BLaER1 (cell line): ENCODE measurements at regions not wholly inside any gene's neighbourhood (a gene's known extent, or its start where the extent isn't known, plus 50 kb on each side); places are given as distances from the start of the nearest gene placed in this dataset.
"Not testable (repeated sequence)": the region's sequence is repeated elsewhere in the genome, so short reads cannot be mapped to it uniquely, and the experiment has no call there.

Experiments used
- H3K27ac ChIP-seq: shearing (Covaris generic); formaldehyde crosslinking; 2 replicates; pipeline ENCODE4 v1.8.1; 2022
- H3K27me3 ChIP-seq: shearing (Covaris generic); formaldehyde crosslinking; 2 replicates; pipeline ENCODE4 v1.8.1; 2022
- H3K36me3 ChIP-seq: shearing (Covaris generic); formaldehyde crosslinking; 2 replicates; pipeline ENCODE4 v1.8.1; 2022
- H3K4me1 ChIP-seq: shearing (Covaris generic); formaldehyde crosslinking; 2 replicates; pipeline ENCODE4 v1.8.1; 2022
- H3K4me2 ChIP-seq: shearing (Covaris generic); formaldehyde crosslinking; 2 replicates; pipeline ENCODE4 v1.8.1; 2022
- H3K4me3 ChIP-seq: shearing (Covaris generic); formaldehyde crosslinking; 2 replicates; pipeline ENCODE4 v1.8.1; 2022
- H3K9ac ChIP-seq: shearing (Covaris generic); formaldehyde crosslinking; 2 replicates; pipeline ENCODE4 v1.8.1; 2022
- H3K9me3 ChIP-seq: shearing (Covaris generic); formaldehyde crosslinking; 2 replicates; pipeline ENCODE4 v1.8.1; 2022
- H4K20me1 ChIP-seq: shearing (Covaris generic); formaldehyde crosslinking; 2 replicates; pipeline ENCODE4 v1.8.1; 2022

GRCh38 chr2:87507378-87508348 lies 240.2 kb upstream of the PLGLB2 start:
- H3K27me3 ChIP-seq, H3K4me3 ChIP-seq, H3K4me1 ChIP-seq, H3K36me3 ChIP-seq, H3K4me2 ChIP-seq, H4K20me1 ChIP-seq, H3K27ac ChIP-seq, H3K9me3 ChIP-seq, H3K9ac ChIP-seq: not testable (repeated sequence)

GRCh38 chr2:87511195-87511778 lies 236.6 kb upstream of the PLGLB2 start:
- not testable (repeated sequence) for H3K4me3 ChIP-seq, H3K4me1 ChIP-seq, H3K27ac ChIP-seq, H3K4me2 ChIP-seq, H3K36me3 ChIP-seq, H3K9ac ChIP-seq, H3K9me3 ChIP-seq, H4K20me1 ChIP-seq, H3K27me3 ChIP-seq

- not testable (repeated sequence) for H3K9ac ChIP-seq, H3K9me3 ChIP-seq, H3K4me3 ChIP-seq, H3K27ac ChIP-seq, H4K20me1 ChIP-seq, H3K4me2 ChIP-seq, H3K27me3 ChIP-seq, H3K4me1 ChIP-seq, H3K36me3 ChIP-seq
These were observed 234.9 kb upstream of the PLGLB2 start for GRCh38 chr2:87512864-87513530.

GRCh38 chr2:87514034-87514433 lies 233.9 kb upstream of the PLGLB2 start:
- H3K4me1 ChIP-seq = peaks cover 12% of the 10 kb centered on the region; the same call in 1 of the 2 replicates
- not testable (repeated sequence) for H3K36me3 ChIP-seq, H3K27me3 ChIP-seq, H3K9ac ChIP-seq, H3K4me2 ChIP-seq, H3K9me3 ChIP-seq, H3K4me3 ChIP-seq, H3K27ac ChIP-seq, H4K20me1 ChIP-seq

- not testable (repeated sequence) for H3K9ac ChIP-seq, H3K4me2 ChIP-seq, H3K27ac ChIP-seq, H3K9me3 ChIP-seq, H3K27me3 ChIP-seq, H4K20me1 ChIP-seq, H3K4me3 ChIP-seq, H3K36me3 ChIP-seq
- peaks cover 12% of the 10 kb centered on the region; the same call in 1 of the 2 replicates for H3K4me1 ChIP-seq
These were observed 233.4 kb upstream of the PLGLB2 start for GRCh38 chr2:87514515-87514914.

- not testable (repeated sequence) for H3K27ac ChIP-seq, H4K20me1 ChIP-seq, H3K27me3 ChIP-seq, H3K9ac ChIP-seq, H3K9me3 ChIP-seq, H3K36me3 ChIP-seq, H3K4me2 ChIP-seq, H3K4me3 ChIP-seq
- peaks cover 12% of the 10 kb centered on the region; the same call in 1 of the 2 replicates for H3K4me1 ChIP-seq
These were observed 232.7 kb upstream of the PLGLB2 start for GRCh38 chr2:87515226-87515625.

GRCh38 chr2:87515875-87516274 lies 232.0 kb upstream of the PLGLB2 start:
- not testable (repeated sequence) for H3K27ac ChIP-seq, H3K27me3 ChIP-seq, H3K4me3 ChIP-seq, H3K36me3 ChIP-seq, H3K4me2 ChIP-seq, H3K9ac ChIP-seq, H4K20me1 ChIP-seq, H3K9me3 ChIP-seq
- peaks cover 16% of the 10 kb centered on the region; the same call in 1 of the 2 replicates for H3K4me1 ChIP-seq

- H3K9me3 ChIP-seq, H3K27ac ChIP-seq, H3K36me3 ChIP-seq, H4K20me1 ChIP-seq, H3K27me3 ChIP-seq, H3K9ac ChIP-seq, H3K4me3 ChIP-seq: not testable (repeated sequence)
- Histone ChIP-seq H3K4me1 (peaks cover 21% of the 10 kb centered on the region; the same call in 1 of the 2 replicates), H3K4me2 (0 out of 2 replicates have a peak overlapping the region, but pooled peaks have one; percentile 24)
These were observed 231.4 kb upstream of the PLGLB2 start for GRCh38 chr2:87516369-87516967.

GRCh38 chr2:87517438-87517837 lies 230.4 kb upstream of the PLGLB2 start:
- not testable (repeated sequence) for H3K9ac ChIP-seq, H3K27ac ChIP-seq, H3K27me3 ChIP-seq, H3K36me3 ChIP-seq, H3K4me2 ChIP-seq, H3K4me3 ChIP-seq, H4K20me1 ChIP-seq, H3K9me3 ChIP-seq
- peaks cover 21% of the 10 kb centered on the region; the same call in 1 of the 2 replicates for H3K4me1 ChIP-seq

- not testable (repeated sequence) for H3K36me3 ChIP-seq, H3K27ac ChIP-seq, H3K27me3 ChIP-seq, H3K4me3 ChIP-seq, H3K9ac ChIP-seq, H3K9me3 ChIP-seq, H4K20me1 ChIP-seq
- Histone ChIP-seq H3K4me1 (peaks cover 21% of the 10 kb centered on the region; the same call in 1 of the 2 replicates), H3K4me2 (peak overlapping the region; percentile 32; the same call in 1 of the 2 replicates)
These were observed 229.8 kb upstream of the PLGLB2 start for GRCh38 chr2:87518066-87518465.

GRCh38 chr2:87518547-87518946 lies 229.3 kb upstream of the PLGLB2 start:
- H3K27me3 ChIP-seq, H3K9ac ChIP-seq, H4K20me1 ChIP-seq, H3K4me3 ChIP-seq, H3K36me3 ChIP-seq, H3K9me3 ChIP-seq, H3K27ac ChIP-seq: not testable (repeated sequence)
- H3K4me2 ChIP-seq = peak overlapping the region; percentile 32
- H3K4me1 ChIP-seq = peaks cover 21% of the 10 kb centered on the region; the same call in 1 of the 2 replicates

- H3K4me3 ChIP-seq, H3K9ac ChIP-seq, H4K20me1 ChIP-seq, H3K27me3 ChIP-seq, H3K4me2 ChIP-seq, H3K9me3 ChIP-seq, H3K27ac ChIP-seq, H3K36me3 ChIP-seq: not testable (repeated sequence)
- H3K4me1 ChIP-seq = peaks cover 21% of the 10 kb centered on the region; the same call in 1 of the 2 replicates
These were observed 228.5 kb upstream of the PLGLB2 start for GRCh38 chr2:87519158-87520011.

GRCh38 chr2:87521057-87521456 lies 226.8 kb upstream of the PLGLB2 start:
- H3K4me3 ChIP-seq, H3K36me3 ChIP-seq, H4K20me1 ChIP-seq, H3K27me3 ChIP-seq, H3K9me3 ChIP-seq, H3K27ac ChIP-seq, H3K9ac ChIP-seq: not testable (repeated sequence)
- peaks cover 21% of the 10 kb centered on the region; the same call in 1 of the 2 replicates for H3K4me1 ChIP-seq
- H3K4me2 ChIP-seq = peak overlapping the region; percentile 63
